Neural cell (in vitro differentiated cells): ENCODE measurements at regions not wholly inside any gene's neighbourhood (a gene's known extent, or its start where the extent isn't known, plus 50 kb on each side); places are given as distances from the start of the nearest gene placed in this dataset.

Experiments
- H2AFZ ChIP-seq: fragments of 200-600, 300-800 bp; sonication (generic), shearing (Covaris generic); 2 replicates; pipeline ENCODE4 v1.6.0; 2014; ENCODE audit warnings: low read depth, mild to moderate bottlenecking, antibody characterized with exemption, low read length, moderate library complexity
- H3F3A ChIP-seq: fragments of 200-600 bp; shearing (Covaris generic); 2 replicates; pipeline ENCODE4 v1.6.1; 2016; ENCODE audit warnings: mild to moderate bottlenecking, moderate library complexity, mixed read lengths, antibody characterized with exemption, low read length; ENCODE audit not compliant: insufficient read depth, poor library complexity, severe bottlenecking
- H3K27ac ChIP-seq: fragments of 200-600, 300-800 bp; sonication (generic), shearing (Covaris generic); 2 replicates; pipeline ENCODE4 v1.5.1; 2014; ENCODE audit warnings: mild to moderate bottlenecking, low read length, moderate library complexity
- H3K27me3 ChIP-seq: fragments of 300-800, 200-600 bp; sonication (generic), shearing (Covaris generic); 2 replicates; pipeline ENCODE4 v1.6.0; 2014; ENCODE audit warnings: mild to moderate bottlenecking, low read depth, low read length, moderate library complexity; ENCODE audit not compliant: insufficient read depth
- H3K36me3 ChIP-seq: fragments of 300-800, 200-600 bp; sonication (generic), shearing (Covaris generic); 2 replicates; pipeline ENCODE4 v1.5.1; 2014; ENCODE audit warnings: mild to moderate bottlenecking, antibody characterized with exemption, low read length, moderate library complexity; ENCODE audit not compliant: insufficient read depth
- H3K4me2 ChIP-seq: fragments of 300-800, 200-600 bp; sonication (generic), shearing (Covaris generic); 2 replicates; pipeline ENCODE4 v1.6.0; 2014; ENCODE audit warnings: mild to moderate bottlenecking, low read length
- H3K4me3 ChIP-seq: fragments of 300-800, 200-600 bp; sonication (generic), shearing (Covaris generic); 2 replicates; pipeline ENCODE4 v1.5.1; 2014; ENCODE audit warnings: mild to moderate bottlenecking, low read length, moderate library complexity
- H3K79me2 ChIP-seq: fragments of 200-600 bp; shearing (Covaris generic); replicated peaks from 2 replicates; pipeline ENCODE4 v1.6.0; 2014; ENCODE audit warnings: mild to moderate bottlenecking, low read length, moderate library complexity; ENCODE audit not compliant: insufficient read depth
- H3K9ac ChIP-seq: fragments of 300-800, 200-600 bp; sonication (generic), shearing (Covaris generic); 2 replicates; pipeline ENCODE4 v1.6.1; 2016; ENCODE audit warnings: mild to moderate bottlenecking, low read length, mixed read lengths
- H3K9me2 ChIP-seq: fragments of 200-600 bp; shearing (Covaris generic); 2 replicates; pipeline ENCODE4 v1.6.1; 2016; ENCODE audit warnings: mild to moderate bottlenecking, low read length, mixed read lengths; ENCODE audit not compliant: insufficient read depth
- H3K9me3 ChIP-seq: fragments of 200-600, 300-800 bp; sonication (generic), shearing (Covaris generic); 2 replicates; pipeline ENCODE4 v1.6.1; 2016; ENCODE audit warnings: mild to moderate bottlenecking, mixed run types, low read length, moderate library complexity, mixed read lengths
- H4K20me1 ChIP-seq: fragments of 200-600 bp; shearing (Covaris generic); 2 replicates; pipeline ENCODE4 v1.6.1; 2016; ENCODE audit warnings: mild to moderate bottlenecking, mixed run types; ENCODE audit not compliant: insufficient read depth
- CTCF ChIP-seq: fragments of 450-650 bp; IDR thresholded peaks from 2 replicates; pipeline ENCODE4 v1.5.1; 2014; ENCODE audit warnings: antibody characterized with exemption, mild to moderate bottlenecking, moderate library complexity; ENCODE audit not compliant: poor library complexity, severe bottlenecking
- EP300 ChIP-seq: fragments of 450-650 bp; conservative IDR thresholded peaks from 2 replicates; pipeline ENCODE4 v1.6.1; 2014; ENCODE audit warnings: antibody characterized with exemption, mild to moderate bottlenecking, moderate library complexity; ENCODE audit not compliant: poor library complexity, severe bottlenecking
- EZH2 ChIP-seq: fragments of 200-600, 300-800 bp; shearing (Covaris generic), sonication (generic); IDR thresholded peaks from 2 replicates; pipeline ENCODE4 v1.6.1; 2014; ENCODE audit warnings: antibody characterized with exemption, low read length, borderline replicate concordance, mild to moderate bottlenecking; ENCODE audit not compliant: insufficient read depth, poor library complexity, severe bottlenecking
- MXI1 ChIP-seq: fragments of 450-650 bp; conservative IDR thresholded peaks from 2 replicates; pipeline ENCODE4 v1.6.1; 2014; ENCODE audit warnings: antibody characterized with exemption, mild to moderate bottlenecking; ENCODE audit not compliant: poor library complexity, severe bottlenecking
- POLR2AphosphoS5 ChIP-seq: IDR thresholded peaks from 2 replicates; pipeline ENCODE4 v1.6.1; 2012
- RAD21 ChIP-seq: fragments of 450-650 bp; conservative IDR thresholded peaks from 2 replicates; pipeline ENCODE4 v1.6.1; 2014; ENCODE audit warnings: antibody characterized with exemption, mild to moderate bottlenecking, moderate library complexity
- REST ChIP-seq: IDR thresholded peaks from 2 replicates; pipeline ENCODE4 v1.6.1; 2012; ENCODE audit warnings: borderline replicate concordance
- SMC3 ChIP-seq: fragments of 450-650 bp; conservative IDR thresholded peaks from 2 replicates; pipeline ENCODE4 v1.6.1; 2014; ENCODE audit warnings: antibody characterized with exemption, mild to moderate bottlenecking, moderate library complexity; ENCODE audit not compliant: poor library complexity
- TAF1 ChIP-seq: IDR thresholded peaks from 2 replicates; pipeline ENCODE4 v1.6.1; 2012; ENCODE audit warnings: low read depth

- no peak overlapping the region for H3K9ac ChIP-seq
- no peaks in the 10 kb centered on the region for H3K79me2 ChIP-seq
- H3K36me3 ChIP-seq = no peaks in the 10 kb centered on the region
- no peaks in the 10 kb centered on the region for H3K9me3 ChIP-seq
- no peak overlapping the region for H2AFZ ChIP-seq
- no peaks in the 10 kb centered on the region for H3K9me2 ChIP-seq
- no peak overlapping the region for H3K27ac ChIP-seq
- H3K27me3 ChIP-seq = no peaks in the 10 kb centered on the region
- H3K4me3 ChIP-seq = no peak overlapping the region
- no peaks in the 10 kb centered on the region for H3F3A ChIP-seq
- H4K20me1 ChIP-seq = no peaks in the 10 kb centered on the region
- no peak overlapping the region for H3K4me2 ChIP-seq
- TF ChIP-seq MXI1 (no peak), RAD21 (no peak), REST (no peak), EP300 (no peak), SMC3 (no peak), EZH2 (no peak), CTCF (no peak), POLR2AphosphoS5 (no peak)
These were observed 59.7 kb upstream of the TMTC4 start for GRCh38 chr13:100734194-100734720.

- H3K9me2 ChIP-seq = no peaks in the 10 kb centered on the region
- no peaks in the 10 kb centered on the region for H4K20me1 ChIP-seq
- no peak overlapping the region for H3K27ac ChIP-seq
- no peak overlapping the region for H3K9ac ChIP-seq
- no peak overlapping the region for H2AFZ ChIP-seq
- H3K27me3 ChIP-seq = no peaks in the 10 kb centered on the region
- no peaks in the 10 kb centered on the region for H3K9me3 ChIP-seq
- no peak overlapping the region for H3K4me2 ChIP-seq
- TF ChIP-seq TAF1 (no peak), SMC3 (no peak), POLR2AphosphoS5 (no peak), REST (no peak)
- no peak overlapping the region for H3K4me3 ChIP-seq
- no peaks in the 10 kb centered on the region for H3K79me2 ChIP-seq
- H3K36me3 ChIP-seq = no peaks in the 10 kb centered on the region
- H3F3A ChIP-seq = no peaks in the 10 kb centered on the region
These were observed 58.7 kb upstream of the TMTC4 start for GRCh38 chr13:100733261-100733660.
